ENCODE measurements at regions not wholly inside any gene's neighbourhood (a gene's known extent, or its start where the extent isn't known, plus 50 kb on each side); places are given as distances from the start of the nearest gene placed in this dataset.
A peak's percentile ranks its signal among the peaks of the same experiment; 100 is the strongest.

DNA sequence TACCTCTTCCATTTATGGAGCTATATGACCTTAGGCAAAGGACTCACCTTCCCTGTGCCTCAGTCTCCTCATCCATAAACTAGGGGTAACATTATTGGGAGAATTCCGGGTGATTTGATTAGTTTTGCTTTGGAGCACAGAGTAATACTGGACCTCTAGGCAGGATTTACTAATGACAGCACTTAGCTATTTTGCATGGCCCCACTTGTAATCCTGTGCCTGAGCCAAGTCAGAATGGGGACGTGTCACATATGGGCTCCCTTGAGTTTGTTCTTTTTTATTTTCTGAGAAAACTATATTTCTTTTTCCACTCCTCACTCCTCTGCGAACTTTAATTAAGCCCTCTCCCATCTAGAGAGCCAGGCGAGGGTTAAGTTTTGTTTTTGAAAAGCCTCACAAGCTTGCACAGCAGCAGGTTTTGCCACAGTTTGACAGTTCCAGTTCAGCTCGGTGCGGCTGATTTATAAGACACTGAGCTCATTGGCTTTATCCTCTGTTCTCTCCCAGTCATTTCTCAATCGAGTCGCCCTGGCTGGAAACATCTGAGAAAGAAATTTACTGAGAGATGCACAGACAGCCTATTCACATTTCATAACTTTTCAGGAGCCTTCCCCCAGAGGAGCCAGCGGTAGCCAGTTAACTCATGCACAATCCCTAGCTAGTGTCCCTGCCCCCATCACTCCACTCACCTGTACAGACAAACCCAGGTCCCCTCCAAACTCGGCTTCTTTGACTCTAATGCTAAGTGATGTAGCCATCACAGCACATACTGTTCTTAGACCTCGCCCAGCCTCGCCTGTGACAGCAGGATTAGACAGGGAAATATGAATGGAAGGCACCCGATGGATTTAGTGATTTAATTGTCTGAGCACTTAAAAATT, 441.9 kb upstream of the NPVF start:
- Histone ChIP-seq H3K27me3 (no peaks in the 10 kb centered on the region), H3K4me1 (peaks cover 0 to 36% (median 0%) of the 10 kb centered on the region in 4 donors), H3K4me3 (no peak overlapping the region), H3K36me3 (no peaks in the 10 kb centered on the region), H3K27ac (peak overlapping the region in 1 of 4 donors; percentile 55), H3K9me3 (no peaks in the 10 kb centered on the region)
- DNase-seq (ENCODE audit: low spot score in 2 of 2), result peak; percentile 44 to 72
- WGBS, 2 donors, result 41 to 45% methylated on average over 13 of the region's 13 CpGs
- TF ChIP-seq, protein P1, sequence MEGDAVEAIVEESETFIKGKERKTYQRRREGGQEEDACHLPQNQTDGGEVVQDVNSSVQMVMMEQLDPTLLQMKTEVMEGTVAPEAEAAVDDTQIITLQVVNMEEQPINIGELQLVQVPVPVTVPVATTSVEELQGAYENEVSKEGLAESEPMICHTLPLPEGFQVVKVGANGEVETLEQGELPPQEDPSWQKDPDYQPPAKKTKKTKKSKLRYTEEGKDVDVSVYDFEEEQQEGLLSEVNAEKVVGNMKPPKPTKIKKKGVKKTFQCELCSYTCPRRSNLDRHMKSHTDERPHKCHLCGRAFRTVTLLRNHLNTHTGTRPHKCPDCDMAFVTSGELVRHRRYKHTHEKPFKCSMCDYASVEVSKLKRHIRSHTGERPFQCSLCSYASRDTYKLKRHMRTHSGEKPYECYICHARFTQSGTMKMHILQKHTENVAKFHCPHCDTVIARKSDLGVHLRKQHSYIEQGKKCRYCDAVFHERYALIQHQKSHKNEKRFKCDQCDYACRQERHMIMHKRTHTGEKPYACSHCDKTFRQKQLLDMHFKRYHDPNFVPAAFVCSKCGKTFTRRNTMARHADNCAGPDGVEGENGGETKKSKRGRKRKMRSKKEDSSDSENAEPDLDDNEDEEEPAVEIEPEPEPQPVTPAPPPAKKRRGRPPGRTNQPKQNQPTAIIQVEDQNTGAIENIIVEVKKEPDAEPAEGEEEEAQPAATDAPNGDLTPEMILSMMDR (IDR thresholded peaks at IDR 0.05), result no peak
- TF ChIP-seq EP300 (IDR thresholded peaks at IDR 0.05), result peak in 1 of 2 donors; percentile 48

DNA sequence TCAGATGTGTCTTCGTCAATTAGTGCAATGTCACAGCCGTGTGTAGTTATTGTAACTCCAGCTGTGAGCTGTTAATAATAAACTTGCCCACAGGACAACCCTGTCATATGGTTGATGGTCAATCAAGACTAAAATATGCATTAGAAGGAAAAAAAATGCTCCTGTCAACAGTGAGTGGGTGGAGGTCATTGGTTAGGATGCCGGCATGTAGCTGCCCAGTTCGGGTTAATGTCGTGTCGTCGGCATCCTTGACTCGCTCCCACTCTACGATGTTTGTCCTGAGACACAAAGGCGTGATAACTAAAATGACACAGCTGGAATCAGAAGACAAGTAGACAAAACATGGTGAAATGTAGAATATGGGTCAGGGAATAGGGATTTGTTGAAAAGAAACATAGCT, 442.8 kb upstream of the NPVF start:
- Histone ChIP-seq H3K4me1 (peaks cover 0 to 36% (median 0%) of the 10 kb centered on the region in 4 donors), H3K4me3 (no peak overlapping the region), H3K9me3 (no peaks in the 10 kb centered on the region), H3K36me3 (no peaks in the 10 kb centered on the region), H3K27ac (peak overlapping the region in 2 of 4 donors; percentile 36 to 55), H3K27me3 (no peaks in the 10 kb centered on the region)
- WGBS, 2 donors, result 33 to 54% methylated on average over 10 of the region's 10 CpGs
- TF ChIP-seq POLR2A (IDR thresholded peaks at IDR 0.05), result no peak
- TF ChIP-seq EP300 (IDR thresholded peaks at IDR 0.05), result no peak
- TF ChIP-seq, protein P1 (IDR thresholded peaks at IDR 0.05), result no peak
- no peak for DNase-seq (ENCODE audit: low spot score in 2 of 2)

DNA sequence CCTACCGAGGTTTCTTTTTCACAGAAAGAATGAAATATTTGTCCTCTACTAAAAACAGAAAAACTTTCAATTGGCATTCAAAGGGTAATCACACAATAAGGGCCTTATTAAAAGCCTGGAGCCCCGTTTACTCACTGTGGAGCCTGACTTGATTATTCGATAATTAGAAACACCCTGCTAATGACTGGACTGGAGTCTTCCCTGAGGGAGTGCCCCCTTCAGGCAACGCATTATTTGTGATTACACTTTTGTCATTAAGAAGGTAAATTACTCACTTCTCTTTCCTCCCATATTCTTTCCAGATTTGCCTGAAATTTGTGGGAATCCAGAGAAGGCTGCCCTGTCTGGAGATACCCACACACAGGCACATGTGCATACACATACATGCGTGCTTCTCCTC, 444.2 kb upstream of the NPVF start:
- Histone ChIP-seq H3K4me3 (no peak overlapping the region), H3K9me3 (no peaks in the 10 kb centered on the region), H3K4me1 (peaks cover 0 to 36% (median 0%) of the 10 kb centered on the region in 4 donors), H3K27ac (no peak overlapping the region), H3K27me3 (no peaks in the 10 kb centered on the region), H3K36me3 (no peaks in the 10 kb centered on the region)
- DNase-seq (ENCODE audit: low spot score in 2 of 2), result no peak
- TF ChIP-seq POLR2A (IDR thresholded peaks at IDR 0.05) (no peak), EP300 (IDR thresholded peaks at IDR 0.05) (no peak)
- TF ChIP-seq, protein P1 (IDR thresholded peaks at IDR 0.05), result no peak
- 25 to 29% methylated on average over 5 of the region's 5 CpGs for WGBS, 2 donors

DNA sequence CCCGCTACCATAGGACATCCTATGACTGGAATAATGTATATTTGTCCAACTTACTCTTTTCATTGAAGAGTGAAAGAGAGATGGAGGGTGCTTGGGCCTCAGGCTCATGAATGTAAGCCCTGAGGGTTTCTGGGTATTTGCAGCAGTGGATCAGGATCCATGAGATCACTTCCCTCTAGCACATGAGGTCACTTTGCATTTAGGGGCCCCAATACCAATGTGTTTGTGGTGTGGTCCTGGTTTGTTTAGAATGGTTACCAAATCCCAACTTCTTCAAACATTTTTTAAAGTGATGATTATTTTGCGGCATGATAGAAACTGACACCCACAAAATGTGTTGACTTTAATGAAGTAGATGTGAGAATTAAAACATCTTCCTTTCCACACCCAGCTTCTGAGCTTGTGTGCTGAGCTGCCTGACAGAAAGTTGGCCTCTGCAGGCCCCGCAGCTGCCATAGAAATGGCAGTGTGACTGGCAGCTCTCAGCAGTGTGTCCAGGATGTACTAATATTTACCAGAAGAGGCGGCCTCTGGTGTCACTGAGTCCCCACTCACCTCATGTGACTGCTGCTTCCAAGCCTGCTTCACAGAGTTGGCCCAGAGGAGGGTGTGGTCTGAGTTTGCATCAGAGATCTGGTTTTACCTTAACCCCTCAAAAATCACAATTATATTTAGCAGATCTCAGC, 447.6 kb upstream of the NPVF start:
- WGBS, 2 donors, result 91 to 97% methylated on average over 4 of the region's 4 CpGs
- no peak overlapping the region for H3K4me3 ChIP-seq
- no peaks in the 10 kb centered on the region for H3K9me3 ChIP-seq
- peaks cover 0 to 19% (median 0%) of the 10 kb centered on the region in 4 donors for H3K4me1 ChIP-seq
- TF ChIP-seq, protein P1 (IDR thresholded peaks at IDR 0.05), result no peak
- TF ChIP-seq POLR2A (IDR thresholded peaks at IDR 0.05) (no peak), EP300 (IDR thresholded peaks at IDR 0.05) (no peak)
- DNase-seq (ENCODE audit: low spot score in 2 of 2), result no peak
- H3K36me3 ChIP-seq, result no peaks in the 10 kb centered on the region
- H3K27ac ChIP-seq, result no peak overlapping the region
- H3K27me3 ChIP-seq, result no peaks in the 10 kb centered on the region

DNA sequence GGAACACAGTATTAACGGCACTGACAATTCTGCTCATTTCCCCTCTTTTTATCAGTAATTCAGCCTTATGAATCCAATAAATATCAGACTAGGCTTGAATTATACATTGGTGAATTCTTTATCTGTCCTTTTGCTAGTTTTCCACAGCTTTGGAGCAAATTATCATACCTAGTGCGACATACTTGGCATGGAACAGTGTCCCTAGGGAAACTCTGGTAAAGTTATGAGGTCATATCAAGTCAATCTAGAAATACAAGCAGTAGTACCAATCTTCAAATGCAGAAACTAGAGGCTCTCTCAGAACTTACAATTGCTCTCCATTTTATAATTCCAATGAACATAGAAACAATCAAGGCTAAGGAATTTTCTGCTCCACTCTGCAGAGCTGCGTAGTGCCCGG, 449.3 kb upstream of the NPVF start:
- TF ChIP-seq EP300 (IDR thresholded peaks at IDR 0.05) (no peak), POLR2A (IDR thresholded peaks at IDR 0.05) (no peak)
- TF ChIP-seq, protein P1 (IDR thresholded peaks at IDR 0.05), result no peak
- 78 to 88% methylated on average over 4 of the region's 4 CpGs for WGBS, 2 donors

More for the DNA sequence above, 449.3 kb upstream of the NPVF start:
- no peak for DNase-seq (ENCODE audit: low spot score in 2 of 2)
- Histone ChIP-seq H3K27me3 (no peaks in the 10 kb centered on the region), H3K4me1 (peaks cover 0 to 4% (median 0%) of the 10 kb centered on the region in 4 donors), H3K27ac (no peak overlapping the region), H3K36me3 (no peaks in the 10 kb centered on the region), H3K9me3 (peaks cover 0 to 5% (median 0%) of the 10 kb centered on the region in 4 donors), H3K4me3 (no peak overlapping the region)
